GM21529 (cell line): ENCODE measurements at regions not wholly inside any gene's neighbourhood (a gene's known extent, or its start where the extent isn't known, plus 50 kb on each side); places are given as distances from the start of the nearest gene placed in this dataset.

Experiments used
- ATAC-seq: cut with Tn5 transposase; IDR thresholded peaks from one replicate; pipeline ENCODE4 v1.9.1; 2021; ENCODE audit not compliant: unreplicated experiment

- no peak for ATAC-seq
These were observed 131.4 kb upstream of the GSE1 start for GRCh38 chr16:85481738-85482137.

- no peak for ATAC-seq
These were observed 129.7 kb upstream of the GSE1 start for GRCh38 chr16:85483424-85483823.

- no peak for ATAC-seq
These were observed 128.5 kb upstream of the GSE1 start for GRCh38 chr16:85484347-85485300.

GRCh38 chr16:85485379-85485778 is 127.7 kb upstream of the GSE1 start:
- ATAC-seq = no peak

GRCh38 chr16:85486256-85486915 is 126.7 kb upstream of the GSE1 start:
- no peak for ATAC-seq

GRCh38 chr16:85488414-85488813 is 124.7 kb upstream of the GSE1 start:
- no peak for ATAC-seq

- no peak for ATAC-seq
These were observed 122.6 kb upstream of the GSE1 start for GRCh38 chr16:85490407-85491057.

GRCh38 chr16:85491058-85491771 is 121.9 kb upstream of the GSE1 start:
- ATAC-seq = no peak

GRCh38 chr16:85491798-85492294 is 121.3 kb upstream of the GSE1 start:
- ATAC-seq = no peak

GRCh38 chr16:85492295-85492864 is 120.7 kb upstream of the GSE1 start:
- ATAC-seq = no peak

GRCh38 chr16:85494315-85494714 is 118.8 kb upstream of the GSE1 start:
- no peak for ATAC-seq

GRCh38 chr16:85495259-85495658 is 117.9 kb upstream of the GSE1 start:
- ATAC-seq = no peak

- no peak for ATAC-seq
These were observed 117.1 kb upstream of the GSE1 start for GRCh38 chr16:85495823-85496538.

GRCh38 chr16:85497622-85498314 is 115.4 kb upstream of the GSE1 start:
- no peak for ATAC-seq

GRCh38 chr16:85498607-85499006 is 114.5 kb upstream of the GSE1 start:
- ATAC-seq = no peak

- ATAC-seq = no peak
These were observed 112.9 kb upstream of the GSE1 start for GRCh38 chr16:85500220-85500619.

GRCh38 chr16:85501900-85502299 is 111.2 kb upstream of the GSE1 start:
- no peak for ATAC-seq

GRCh38 chr16:85502357-85502756 is 110.8 kb upstream of the GSE1 start:
- ATAC-seq = no peak

GRCh38 chr16:85503679-85504231 is 109.4 kb upstream of the GSE1 start:
- ATAC-seq = no peak
